Neural progenitor cell (in vitro differentiated cells): ENCODE measurements at regions not wholly inside any gene's neighbourhood (a gene's known extent, or its start where the extent isn't known, plus 50 kb on each side); places are given as distances from the start of the nearest gene placed in this dataset.

Experiments used
- DNase-seq: peaks from one replicate; pipeline ENCODE4 v3.0.0-alpha.2; 2016; ENCODE audit warnings: low spot score
- H2AFZ ChIP-seq: fragments of 200-600 bp; sonication (generic); replicated peaks from 2 replicates; pipeline ENCODE4 v1.6.1; 2016; ENCODE audit warnings: antibody characterized with exemption
- H3F3A ChIP-seq: fragments of 200-600 bp; sonication (generic); 2 replicates; pipeline ENCODE4 v1.6.1; 2016; ENCODE audit warnings: antibody characterized with exemption, low read depth
- H3K27ac ChIP-seq: fragments of 200-600 bp; sonication (generic); 2 replicates; pipeline ENCODE4 v1.5.1; 2016; ENCODE audit warnings: mild to moderate bottlenecking
- H3K27me3 ChIP-seq: fragments of 200-600 bp; sonication (generic); 2 replicates; pipeline ENCODE4 v1.6.1; 2016; ENCODE audit warnings: mild to moderate bottlenecking, moderate library complexity
- H3K36me3 ChIP-seq: fragments of 200-600 bp; sonication (generic); 2 replicates; pipeline ENCODE4 v1.5.1; 2016
- H3K4me1 ChIP-seq: fragments of 200-600 bp; sonication (generic); 2 replicates; pipeline ENCODE4 v1.6.1; 2016; ENCODE audit warnings: mixed run types
- H3K4me2 ChIP-seq: fragments of 200-600 bp; sonication (generic); 2 replicates; pipeline ENCODE4 v1.6.1; 2016
- H3K4me3 ChIP-seq: fragments of 200-600 bp; sonication (generic); 2 replicates; pipeline ENCODE4 v1.5.1; 2016
- H3K79me2 ChIP-seq: fragments of 200-600 bp; sonication (generic); 2 replicates; pipeline ENCODE4 v1.6.1; 2016; ENCODE audit warnings: low read depth
- H3K9ac ChIP-seq: fragments of 200-600 bp; sonication (generic); 2 replicates; pipeline ENCODE4 v1.6.1; 2016
- H3K9me3 ChIP-seq: fragments of 200-600 bp; sonication (generic); 2 replicates; pipeline ENCODE4 v1.5.1; 2016; ENCODE audit warnings: low read depth
- H4K20me1 ChIP-seq: fragments of 200-600 bp; sonication (generic); 2 replicates; pipeline ENCODE4 v1.6.1; 2016; ENCODE audit warnings: low read depth
- H3K27ac Mint-ChIP-seq: 3 replicates; pipeline ENCODE4 v1.8.0; 2021; ENCODE audit warnings: mixed read lengths
- H3K27me3 Mint-ChIP-seq: 2 replicates; pipeline ENCODE4 v1.8.0; 2022; ENCODE audit warnings: low read depth, mild to moderate bottlenecking, inconsistent platforms, moderate library complexity, mixed read lengths; ENCODE audit not compliant: insufficient read depth
- H3K36me3 Mint-ChIP-seq: 3 replicates; pipeline ENCODE4 v1.8.0; 2021; ENCODE audit warnings: mixed read lengths
- H3K4me1 Mint-ChIP-seq: 3 replicates; pipeline ENCODE4 v1.8.0; 2021; ENCODE audit warnings: mixed read lengths
- H3K4me3 Mint-ChIP-seq: 3 replicates; pipeline ENCODE4 v1.8.0; 2021; ENCODE audit warnings: mild to moderate bottlenecking, moderate library complexity, mixed read lengths
- H3K9me3 Mint-ChIP-seq: 3 replicates; pipeline ENCODE4 v1.8.0; 2020; ENCODE audit warnings: mixed read lengths
- CTCF ChIP-seq: fragments of 200-600 bp; sonication (generic); IDR thresholded peaks from 2 replicates; pipeline ENCODE4 v1.5.1; 2017; ENCODE audit warnings: antibody characterized with exemption, mild to moderate bottlenecking
- EZH2 ChIP-seq: fragments of 200-600 bp; sonication (generic); IDR thresholded peaks from 2 replicates; pipeline ENCODE4 v1.6.1; 2017; ENCODE audit warnings: antibody characterized with exemption, mild to moderate bottlenecking, moderate library complexity
- EZH2phosphoT487 ChIP-seq: fragments of 200-600 bp; sonication (generic); IDR thresholded peaks from 2 replicates; pipeline ENCODE4 v1.6.1; 2017; ENCODE audit warnings: antibody characterized with exemption

GRCh38 chr2:204219196-204219595 is 282.6 kb downstream of the ICOS start:
- Mint-ChIP-seq H3K27me3 (peaks cover 2% of the 10 kb centered on the region), H3K36me3 (peaks cover 3% of the 10 kb centered on the region), H3K9me3 (peaks cover 10% of the 10 kb centered on the region), H3K4me1 (no peaks in the 10 kb centered on the region), H3K27ac (no peak overlapping the region), H3K4me3 (no peak overlapping the region)
- Histone ChIP-seq H4K20me1 (no peaks in the 10 kb centered on the region), H3K9me3 (no peaks in the 10 kb centered on the region), H3F3A (no peaks in the 10 kb centered on the region), H3K27me3 (peaks cover 35% of the 10 kb centered on the region), H2AFZ (no peak overlapping the region), H3K79me2 (no peaks in the 10 kb centered on the region), H3K27ac (no peak overlapping the region), H3K4me2 (no peak overlapping the region), H3K9ac (no peak overlapping the region), H3K4me3 (no peak overlapping the region), H3K4me1 (no peaks in the 10 kb centered on the region), H3K36me3 (no peaks in the 10 kb centered on the region)
- no peak for TF ChIP-seq EZH2phosphoT487
- no peak for TF ChIP-seq EZH2
- no peak for TF ChIP-seq CTCF
- DNase-seq: no peak

- Mint-ChIP-seq H3K27ac (no peak overlapping the region), H3K4me3 (no peak overlapping the region), H3K36me3 (no peaks in the 10 kb centered on the region), H3K9me3 (peaks cover 2% of the 10 kb centered on the region), H3K27me3 (peaks cover 2% of the 10 kb centered on the region), H3K4me1 (peaks cover 5% of the 10 kb centered on the region)
- no peak overlapping the region for H2AFZ ChIP-seq
- no peaks in the 10 kb centered on the region for H3K9me3 ChIP-seq
- no peaks in the 10 kb centered on the region for H3K36me3 ChIP-seq
- H3K9ac ChIP-seq: no peak overlapping the region
- no peak for TF ChIP-seq EZH2phosphoT487
- TF ChIP-seq CTCF: no peak
- no peak for TF ChIP-seq EZH2
- H3F3A ChIP-seq: no peaks in the 10 kb centered on the region
- no peaks in the 10 kb centered on the region for H3K79me2 ChIP-seq
- H3K27me3 ChIP-seq: peaks cover 52% of the 10 kb centered on the region
- DNase-seq: no peak
- H3K4me1 ChIP-seq: no peaks in the 10 kb centered on the region
- no peak overlapping the region for H3K27ac ChIP-seq
- no peak overlapping the region for H3K4me3 ChIP-seq
- peaks cover 6% of the 10 kb centered on the region for H4K20me1 ChIP-seq
- no peak overlapping the region for H3K4me2 ChIP-seq
Observed at GRCh38 chr2:204220896-204221295, 284.3 kb downstream of the ICOS start.

- no peak for DNase-seq
- no peak overlapping the region for H2AFZ ChIP-seq
- Mint-ChIP-seq H3K4me3 (no peak overlapping the region), H3K27ac (no peak overlapping the region), H3K9me3 (peaks cover 2% of the 10 kb centered on the region), H3K27me3 (peaks cover 2% of the 10 kb centered on the region), H3K36me3 (no peaks in the 10 kb centered on the region), H3K4me1 (peaks cover 23% of the 10 kb centered on the region)
- TF ChIP-seq CTCF: no peak
- no peak for TF ChIP-seq EZH2phosphoT487
- TF ChIP-seq EZH2: no peak
- H3F3A ChIP-seq: peaks cover under 1% of the 10 kb centered on the region
- H3K36me3 ChIP-seq: no peaks in the 10 kb centered on the region
- H3K27me3 ChIP-seq: peaks cover 73% of the 10 kb centered on the region
- H3K4me2 ChIP-seq: no peak overlapping the region
- H3K27ac ChIP-seq: no peak overlapping the region
- no peak overlapping the region for H3K9ac ChIP-seq
- H3K4me3 ChIP-seq: no peak overlapping the region
- H3K4me1 ChIP-seq: no peaks in the 10 kb centered on the region
- no peaks in the 10 kb centered on the region for H3K79me2 ChIP-seq
- H3K9me3 ChIP-seq: no peaks in the 10 kb centered on the region
- peaks cover 15% of the 10 kb centered on the region for H4K20me1 ChIP-seq
Observed at GRCh38 chr2:204223046-204223445, 286.5 kb downstream of the ICOS start.

GRCh38 chr2:204223544-204223943 is 287.0 kb downstream of the ICOS start:
- no peaks in the 10 kb centered on the region for H3K36me3 ChIP-seq
- no peak overlapping the region for H3K27ac ChIP-seq
- peaks cover 18% of the 10 kb centered on the region for H4K20me1 ChIP-seq
- no peak overlapping the region for H3K4me2 ChIP-seq
- H3F3A ChIP-seq: peaks cover 4% of the 10 kb centered on the region
- H2AFZ ChIP-seq: no peak overlapping the region
- H3K4me1 Mint-ChIP-seq: peaks cover 28% of the 10 kb centered on the region
- H3K4me3 ChIP-seq: no peak overlapping the region
- H3K27ac Mint-ChIP-seq: no peak overlapping the region
- H3K27me3 ChIP-seq: peaks cover 78% of the 10 kb centered on the region
- H3K4me1 ChIP-seq: no peaks in the 10 kb centered on the region
- H3K9ac ChIP-seq: no peak overlapping the region
- TF ChIP-seq EZH2 (no peak), EZH2phosphoT487 (no peak), CTCF (no peak)
- H3K9me3 Mint-ChIP-seq: no peaks in the 10 kb centered on the region
- H3K4me3 Mint-ChIP-seq: no peak overlapping the region
- H3K36me3 Mint-ChIP-seq: no peaks in the 10 kb centered on the region
- H3K79me2 ChIP-seq: no peaks in the 10 kb centered on the region
- DNase-seq: no peak
- H3K27me3 Mint-ChIP-seq: peaks cover 2% of the 10 kb centered on the region
- no peaks in the 10 kb centered on the region for H3K9me3 ChIP-seq
